ENCODE measurements at regions not wholly inside any gene's neighbourhood (a gene's known extent, or its start where the extent isn't known, plus 50 kb on each side); places are given as distances from the start of the nearest gene placed in this dataset.

- no peak for TF ChIP-seq GATA3 (IDR thresholded peaks at IDR 0.05; ENCODE audit: low read depth, low read length)
- no peak for TF ChIP-seq GATA2 (IDR thresholded peaks at IDR 0.05; ENCODE audit: low read depth, low read length)
Observed at GRCh38 chr18:55880617-55881016, 292.6 kb upstream of the TCF4 start.

All from SH-SY5Y (cell line).